NCI-H82 treated with DMSO at 0.1 percent for 48 hours (cell line): ENCODE measurements at regions not wholly inside any gene's neighbourhood (a gene's known extent, or its start where the extent isn't known, plus 50 kb on each side); places are given as distances from the start of the nearest gene placed in this dataset.
"Not testable (repeated sequence)": the region's sequence is repeated elsewhere in the genome, so short reads cannot be mapped to it uniquely, and the experiment has no call there.

Source experiments
- DNase-seq: peaks from one replicate; lab custom pipeline; 2025; ENCODE audit not compliant: unreplicated experiment; lab: John Stamatoyannopoulos, UW

DNA sequence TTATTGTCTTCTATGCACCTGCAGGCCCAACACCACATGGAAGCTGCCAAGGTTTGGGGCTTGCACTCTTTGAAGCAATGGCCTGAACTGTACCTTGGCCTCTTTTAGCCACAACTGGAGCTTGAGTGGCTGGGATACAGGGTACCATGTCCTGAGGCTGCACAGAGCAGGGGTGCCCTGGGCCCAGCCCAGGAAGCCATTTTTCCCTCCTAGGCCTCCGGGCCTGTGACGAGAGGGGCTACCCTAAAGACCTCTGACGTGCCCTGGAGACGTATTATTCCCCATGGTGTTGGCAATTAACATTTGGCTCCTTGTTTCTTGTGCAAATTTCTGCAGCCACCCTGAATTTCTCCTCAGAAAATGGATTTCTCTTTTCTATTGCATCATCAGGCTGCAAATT is 519.9 kb upstream of the MAGEB18 start:
- DNase-seq = no peak

DNA sequence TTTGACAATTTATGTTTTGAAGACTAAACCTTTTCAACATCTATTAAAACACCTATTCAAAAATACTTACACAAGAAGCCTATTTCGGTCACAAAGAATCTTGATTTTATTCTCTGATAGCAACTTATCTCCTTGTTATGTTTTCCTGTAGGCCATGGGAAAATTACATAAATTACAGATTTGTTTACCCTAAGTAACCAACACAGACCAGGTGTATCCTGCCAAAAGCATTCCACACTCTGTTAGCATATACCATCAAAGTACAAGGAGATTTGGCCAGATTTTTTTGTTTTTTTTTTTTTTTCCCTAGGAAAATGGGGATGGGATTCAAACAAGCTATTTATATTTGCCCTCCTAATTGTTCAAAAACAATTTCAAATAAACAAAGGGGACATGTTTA is 497.9 kb upstream of the MAGEB18 start:
- DNase-seq = no peak

DNA sequence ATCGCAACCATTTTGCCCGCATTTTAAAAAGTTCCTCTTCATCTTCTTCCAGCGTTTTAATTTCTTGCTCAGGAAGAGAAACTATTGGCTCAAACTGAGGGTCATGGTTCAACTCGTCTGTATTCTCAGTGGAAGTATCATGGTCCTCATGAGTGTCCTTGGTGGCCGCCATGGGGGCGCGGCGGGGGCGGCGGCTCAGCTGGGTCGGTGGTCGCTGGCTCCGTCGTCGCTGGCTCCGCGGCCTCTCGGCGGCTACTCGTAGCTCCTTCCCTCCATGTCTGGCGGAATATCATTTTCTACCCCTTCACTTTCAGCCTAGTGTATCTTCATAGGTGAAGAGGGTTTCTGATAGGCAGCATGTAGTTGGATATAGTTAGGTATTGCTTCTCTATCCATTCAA is 492.0 kb upstream of the MAGEB18 start:
- no peak for DNase-seq

DNA sequence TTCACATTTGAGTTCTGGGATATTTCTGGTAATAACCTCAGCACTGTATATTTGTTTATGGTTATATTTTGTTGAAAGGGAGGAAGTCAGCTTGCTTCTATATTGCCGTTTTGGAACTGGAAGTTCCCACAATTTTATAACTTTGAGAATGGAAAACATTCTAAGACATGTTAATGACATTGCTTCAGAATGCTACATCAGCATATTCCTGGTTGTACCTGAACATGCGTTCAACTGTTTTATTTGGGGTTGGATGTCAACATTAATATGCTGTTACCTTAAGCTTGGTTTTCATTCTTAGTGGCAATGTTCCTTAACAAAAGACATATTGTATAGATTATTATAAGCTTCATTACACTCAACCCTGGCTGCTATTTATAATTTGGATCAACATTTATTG is 489.4 kb upstream of the MAGEB18 start:
- no peak for DNase-seq

DNA sequence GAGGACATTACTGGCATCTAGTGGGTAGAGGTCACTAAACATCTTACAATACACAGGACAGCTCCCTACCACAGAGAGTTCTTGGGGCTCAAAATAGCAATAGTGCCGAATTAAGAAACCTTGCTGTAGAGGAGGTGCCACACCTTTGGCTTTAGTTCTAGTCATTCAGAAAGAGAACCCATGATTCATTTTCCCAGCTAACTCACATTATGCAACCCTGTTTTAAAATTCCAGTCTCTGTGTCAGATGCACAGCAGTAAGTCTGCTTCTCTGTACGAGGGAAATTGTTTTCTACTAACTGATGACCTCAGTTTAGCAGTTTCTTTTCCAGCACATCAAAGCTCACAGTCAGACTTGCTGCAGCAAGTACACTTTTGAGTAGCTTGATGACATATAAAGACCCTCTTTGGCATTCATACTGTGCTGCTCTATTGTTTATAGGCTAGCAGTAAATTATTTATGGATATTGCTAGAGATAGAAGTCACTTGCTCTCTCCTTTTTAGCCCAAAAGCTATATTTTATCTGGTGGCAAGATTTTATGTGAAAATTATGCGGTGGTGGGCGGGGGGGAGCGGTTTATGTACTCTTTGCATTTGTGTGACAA is 487.8 kb upstream of the MAGEB18 start:
- DNase-seq = no peak

DNA sequence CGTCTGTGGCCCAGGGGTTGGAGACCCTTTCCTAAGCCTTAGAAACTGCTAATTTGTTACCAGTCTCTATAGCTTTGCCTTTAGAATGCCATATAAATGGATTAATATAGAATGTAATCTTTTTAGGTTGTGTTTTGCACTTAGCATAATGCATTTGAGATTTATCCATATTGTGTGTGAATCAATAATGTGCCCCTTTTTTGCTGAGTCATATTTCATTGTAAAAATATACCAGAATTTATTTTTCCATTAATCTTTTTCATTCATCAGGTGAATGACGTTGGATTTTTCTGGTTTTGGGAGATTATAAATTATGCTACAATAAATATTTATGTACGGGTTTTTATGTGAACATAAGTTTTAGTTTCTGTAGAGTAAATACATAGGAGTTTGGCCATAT is 478.8 kb upstream of the MAGEB18 start:
- no peak for DNase-seq

DNA sequence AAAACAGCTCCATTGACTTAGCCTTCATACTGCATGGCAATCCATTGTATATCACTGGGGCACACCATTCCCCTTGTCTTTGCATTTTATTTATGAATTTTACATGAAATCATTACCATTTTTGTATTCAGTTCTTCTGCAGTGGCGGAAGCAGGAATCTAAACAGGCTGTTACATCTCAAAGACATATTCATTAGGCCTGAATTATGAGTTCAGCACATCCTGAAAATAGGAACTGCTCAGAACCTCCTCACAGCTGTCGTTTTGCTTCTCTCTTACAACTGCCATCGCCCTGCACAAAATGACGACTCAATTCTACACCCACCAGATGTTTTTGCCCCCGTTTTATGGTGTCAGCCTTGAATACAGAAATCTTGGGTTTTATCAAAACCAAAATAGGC is 474.4 kb upstream of the MAGEB18 start:
- DNase-seq = no peak

DNA sequence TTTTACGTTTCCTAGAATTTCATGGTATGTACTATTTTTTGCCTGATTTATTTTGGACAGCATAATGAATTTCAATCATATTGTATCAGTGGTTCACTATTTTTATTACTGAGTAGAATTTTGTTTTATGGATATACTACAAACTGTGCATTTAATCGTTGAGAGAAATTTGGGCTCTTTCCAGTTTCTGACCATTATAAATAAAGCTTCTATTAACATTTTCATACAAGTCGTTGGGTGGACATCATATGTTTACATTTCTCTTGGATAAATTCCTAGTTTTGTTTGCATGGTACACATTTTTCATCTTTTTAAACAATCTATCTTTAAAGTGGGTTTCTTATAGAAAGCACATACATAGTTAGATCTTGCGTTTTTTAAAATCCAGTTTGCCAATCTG is 472.7 kb upstream of the MAGEB18 start:
- no peak for DNase-seq

DNA sequence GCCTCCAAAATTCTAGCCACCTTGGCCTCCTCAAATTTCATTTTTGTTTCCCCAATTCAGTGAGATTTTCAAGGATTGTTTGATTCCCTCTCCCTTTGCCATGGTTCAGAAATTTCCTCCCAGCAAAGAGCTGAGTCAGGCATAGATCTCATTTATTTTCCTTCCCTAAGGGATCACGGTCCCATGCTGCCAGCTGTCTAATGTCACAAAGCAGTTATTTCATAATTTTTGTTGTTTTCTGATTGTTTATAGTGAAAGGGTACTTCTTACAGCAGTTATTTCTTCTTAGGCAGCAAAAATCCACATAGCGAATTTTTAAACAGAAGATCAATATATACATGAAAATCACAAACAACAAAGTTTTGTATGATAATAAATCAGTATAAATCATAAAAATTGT is 470.5 kb upstream of the MAGEB18 start:
- no peak for DNase-seq

DNA sequence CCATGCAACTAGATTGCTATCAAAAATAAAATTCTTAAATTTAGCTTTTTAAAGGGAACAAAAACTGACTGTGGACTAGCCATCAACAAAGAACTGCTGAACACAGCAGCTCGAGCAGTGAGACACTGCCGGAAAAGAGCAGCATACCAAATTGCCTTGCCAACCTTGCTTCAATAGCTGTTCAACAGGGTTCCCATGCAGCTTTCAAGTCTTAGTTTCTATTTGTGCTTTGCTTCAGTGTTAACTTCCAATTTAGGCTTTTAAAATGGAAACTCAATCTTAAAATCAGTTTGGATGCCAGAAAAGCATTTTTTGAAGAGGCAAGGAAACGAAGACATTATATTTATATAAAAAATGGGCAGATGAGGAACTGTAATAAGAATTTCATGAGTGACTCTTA is 463.4 kb upstream of the MAGEB18 start:
- no peak for DNase-seq

DNA sequence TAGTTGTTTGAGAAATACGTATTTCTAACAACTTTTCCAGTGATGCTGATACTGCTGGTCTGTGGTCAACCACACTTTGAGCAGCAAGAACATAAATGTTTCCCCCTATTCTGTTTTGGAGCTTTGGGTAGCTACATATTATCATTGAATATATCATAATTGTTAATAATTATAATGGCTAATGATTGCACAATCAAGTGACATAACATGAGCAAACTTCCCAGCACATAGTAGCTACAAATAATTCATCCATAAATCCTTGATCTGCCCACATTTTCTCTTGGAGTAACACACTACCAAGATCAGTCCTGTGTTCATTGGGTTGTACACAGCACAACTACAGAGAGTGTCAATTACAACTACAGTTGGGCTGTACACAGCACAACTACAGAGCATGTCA is 436.3 kb upstream of the MAGEB18 start:
- DNase-seq = no peak

DNA sequence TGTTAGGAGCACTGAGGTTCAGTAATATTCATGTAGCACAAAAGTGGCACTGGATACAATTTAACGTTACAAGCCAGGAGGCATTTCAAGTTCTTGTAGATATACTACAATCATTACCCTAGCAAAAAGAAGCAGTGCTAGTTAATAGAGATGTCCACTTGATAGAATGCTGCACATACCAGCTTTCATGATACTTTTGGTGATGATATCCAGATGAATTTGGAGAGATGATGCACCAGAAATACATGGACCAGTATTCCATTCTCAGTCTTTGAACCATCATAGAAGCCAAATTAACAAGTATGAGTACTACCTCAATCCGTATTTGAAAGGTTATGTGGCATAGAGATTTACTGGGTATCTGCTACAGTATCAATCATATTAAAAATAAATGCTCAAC is 421.0 kb upstream of the MAGEB18 start:
- no peak for DNase-seq

DNA sequence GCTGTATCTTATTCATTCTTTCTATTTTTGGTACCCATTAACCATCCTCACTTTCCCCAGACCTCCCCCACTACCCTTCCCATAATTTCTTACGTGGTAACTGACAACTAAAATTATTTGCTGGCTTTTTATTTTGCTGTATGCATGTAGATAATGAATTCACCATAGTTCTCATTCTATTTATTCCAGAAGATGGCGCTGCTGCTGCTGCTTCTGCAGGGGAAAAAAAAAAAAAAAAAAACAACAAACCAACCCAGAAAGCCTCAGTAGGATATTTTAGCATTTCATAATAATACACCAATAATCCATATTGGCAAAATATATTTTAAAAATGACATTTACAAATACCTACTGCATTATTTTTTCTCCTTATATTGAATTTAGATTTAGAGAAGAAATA is 416.6 kb upstream of the MAGEB18 start:
- DNase-seq = no peak

DNA sequence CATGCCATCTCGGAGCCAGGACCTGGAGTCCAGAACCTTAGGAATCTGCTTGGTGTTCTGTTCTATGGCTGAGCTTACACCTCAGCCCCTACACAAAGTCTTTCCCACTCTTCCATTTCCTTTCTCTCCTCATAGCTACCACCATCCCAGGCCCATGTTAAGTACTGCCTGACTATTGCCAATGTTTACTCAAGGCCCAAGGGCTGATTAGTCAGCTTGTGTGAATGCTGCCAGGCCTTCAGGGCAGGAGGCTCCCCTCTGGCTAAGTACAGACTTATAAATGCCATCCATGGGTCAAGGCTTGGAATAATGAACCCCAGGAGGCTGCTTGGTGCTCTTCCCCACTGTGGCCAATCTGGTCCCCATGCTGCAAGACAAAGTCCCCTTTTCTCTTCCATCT is 411.6 kb upstream of the MAGEB18 start:
- no peak for DNase-seq

DNA sequence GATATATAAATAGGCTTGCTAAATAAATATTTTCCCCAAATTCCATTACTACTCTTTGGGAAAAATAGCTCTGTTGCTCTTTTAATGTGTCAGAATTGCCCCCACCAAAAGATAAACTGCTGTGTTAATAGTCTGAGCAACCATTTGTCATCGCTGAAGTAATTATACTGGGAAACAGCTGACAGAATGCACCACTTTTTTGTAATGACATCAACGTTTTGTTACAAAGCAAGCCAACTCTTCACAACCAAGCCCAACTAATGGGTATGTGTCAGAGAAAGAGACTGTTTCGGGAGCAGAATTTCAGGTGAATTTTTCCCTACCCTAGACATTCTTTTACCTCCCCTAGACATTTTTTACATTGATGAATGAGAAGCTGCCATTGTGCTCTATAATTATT is 405.0 kb upstream of the MAGEB18 start:
- DNase-seq = no peak

DNA sequence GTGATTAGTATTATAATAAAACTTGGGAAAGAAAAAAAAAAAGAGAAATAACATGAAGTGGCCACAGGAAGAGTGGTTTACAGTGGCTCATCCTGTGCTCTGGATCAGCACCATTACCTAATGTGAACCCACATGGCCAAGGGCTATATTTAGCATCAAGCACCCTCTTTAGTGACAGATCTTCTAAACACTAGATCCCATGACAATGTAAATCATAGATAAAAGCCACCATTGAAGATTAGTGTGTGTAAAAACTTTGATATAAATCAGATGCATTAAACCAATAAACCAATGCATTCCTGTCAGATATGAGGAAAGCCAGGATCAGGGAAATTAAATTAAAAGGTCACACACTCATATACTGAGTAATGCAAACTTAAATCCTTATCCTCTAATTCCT is 400.6 kb upstream of the MAGEB18 start:
- DNase-seq = no peak

DNA sequence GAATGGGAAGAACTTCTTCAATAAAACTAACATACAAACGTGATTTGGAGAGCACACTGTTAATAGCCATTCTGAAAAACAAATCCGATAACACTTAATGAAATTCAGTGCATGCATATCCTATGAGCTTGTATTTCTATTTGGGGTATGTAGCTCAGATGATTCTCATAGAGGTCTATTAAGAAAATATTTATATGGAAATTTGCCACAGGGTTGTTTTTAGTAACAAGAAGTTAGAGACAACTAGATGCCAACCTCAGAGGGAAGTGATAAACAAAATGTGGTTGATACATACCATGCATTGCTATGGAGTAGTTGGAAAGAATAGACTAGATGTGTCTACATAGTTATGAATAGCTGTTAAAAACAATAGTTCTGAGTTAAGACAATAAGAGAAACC is 395.8 kb upstream of the MAGEB18 start:
- no peak for DNase-seq

DNA sequence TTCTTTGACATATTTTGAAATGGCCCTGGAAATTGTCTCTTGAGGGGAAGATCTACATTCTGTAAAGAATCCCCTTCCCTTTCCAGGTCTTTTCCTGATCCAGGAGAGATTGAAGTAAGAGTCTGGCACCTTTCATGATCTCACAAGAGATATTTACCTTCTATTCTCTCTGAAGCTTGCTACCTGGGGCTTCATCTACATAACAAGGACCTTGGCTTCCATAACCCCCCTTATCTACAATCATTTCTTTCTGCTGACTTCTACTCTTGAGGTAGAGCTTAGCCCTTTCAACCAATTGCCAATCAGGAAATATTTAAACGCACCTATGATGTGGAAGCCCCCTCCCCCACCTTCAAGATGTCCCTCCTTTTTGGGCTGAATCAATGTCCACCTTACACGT is 383.7 kb upstream of the MAGEB18 start:
- no peak for DNase-seq

DNA sequence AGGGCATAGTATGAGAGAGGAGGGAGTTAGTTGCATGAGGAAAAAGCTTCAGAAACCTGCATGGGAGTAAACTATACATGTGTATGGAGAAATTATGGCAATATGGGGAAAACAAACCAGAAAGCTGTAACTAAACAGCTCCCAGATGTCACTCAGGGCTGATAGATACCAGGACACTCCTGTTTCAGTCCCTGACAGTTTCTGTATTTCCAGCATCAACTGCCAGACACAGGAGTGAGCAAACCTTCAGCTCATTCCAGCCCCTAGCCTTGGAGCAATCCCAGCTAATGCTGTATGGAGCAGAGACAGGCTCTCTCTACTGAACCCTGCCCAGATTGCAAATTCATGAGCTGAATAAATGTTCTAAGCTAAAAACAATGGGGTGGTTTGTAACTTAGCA is 382.9 kb upstream of the MAGEB18 start:
- no peak for DNase-seq

DNA sequence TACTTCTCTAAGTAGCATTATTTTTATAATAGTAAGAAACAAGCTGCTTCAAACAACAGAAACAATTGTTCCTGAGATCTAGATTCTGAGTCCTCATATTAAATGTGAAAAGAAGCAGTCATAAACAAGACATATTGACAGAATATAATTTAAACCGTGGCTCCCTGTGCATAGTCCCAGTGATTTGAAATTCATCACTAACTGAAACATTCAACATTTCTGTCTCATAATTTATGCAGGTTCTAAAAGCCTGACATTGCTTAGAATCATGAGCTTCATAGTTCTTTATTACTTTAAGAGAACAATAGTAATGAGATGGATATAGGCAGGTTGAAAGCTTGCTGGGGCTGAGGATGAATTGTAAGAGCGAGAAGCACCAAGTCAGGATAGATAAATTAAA is 375.5 kb upstream of the MAGEB18 start:
- no peak for DNase-seq

DNA sequence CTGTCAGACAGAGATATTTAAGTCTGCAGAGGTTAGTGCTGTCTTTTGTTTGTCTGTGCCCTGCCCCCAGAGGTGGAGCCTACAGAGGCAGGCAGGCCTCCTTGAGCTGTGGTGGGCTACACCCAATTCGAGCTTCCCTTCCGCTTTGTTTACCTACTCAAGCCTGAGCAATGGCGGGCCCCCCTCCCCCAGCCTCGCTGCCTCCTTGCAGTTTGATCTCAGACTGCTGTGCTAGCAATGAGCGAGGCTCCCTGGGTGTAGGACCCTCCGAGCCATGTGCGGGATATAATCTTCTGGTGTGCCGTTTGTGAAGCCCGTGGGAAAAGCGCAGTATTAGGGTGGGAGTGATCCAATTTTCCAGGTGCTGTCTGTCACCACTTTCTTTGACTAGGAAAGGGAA is 366.3 kb upstream of the MAGEB18 start:
- not testable (repeated sequence) for DNase-seq

DNA sequence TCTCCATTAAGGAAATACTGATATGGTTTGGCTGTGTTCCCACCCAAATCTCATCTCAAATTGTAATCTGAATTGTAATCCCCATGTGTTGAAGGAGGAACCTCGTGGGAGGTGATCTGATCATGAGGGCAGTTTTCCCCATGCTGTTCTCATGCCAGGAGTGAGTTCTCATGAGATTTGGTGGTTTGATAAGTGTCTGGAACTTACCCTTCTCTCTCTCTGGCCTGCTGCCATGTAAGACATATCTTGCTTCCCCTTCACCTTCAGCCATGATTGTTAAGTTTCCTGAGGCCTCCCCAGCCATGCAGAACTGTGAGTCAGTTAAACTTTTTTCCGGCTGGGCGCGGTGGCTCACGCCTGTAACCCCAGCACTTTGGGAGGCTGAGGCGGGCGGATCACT is 340.3 kb upstream of the MAGEB18 start:
- not testable (repeated sequence) for DNase-seq

DNA sequence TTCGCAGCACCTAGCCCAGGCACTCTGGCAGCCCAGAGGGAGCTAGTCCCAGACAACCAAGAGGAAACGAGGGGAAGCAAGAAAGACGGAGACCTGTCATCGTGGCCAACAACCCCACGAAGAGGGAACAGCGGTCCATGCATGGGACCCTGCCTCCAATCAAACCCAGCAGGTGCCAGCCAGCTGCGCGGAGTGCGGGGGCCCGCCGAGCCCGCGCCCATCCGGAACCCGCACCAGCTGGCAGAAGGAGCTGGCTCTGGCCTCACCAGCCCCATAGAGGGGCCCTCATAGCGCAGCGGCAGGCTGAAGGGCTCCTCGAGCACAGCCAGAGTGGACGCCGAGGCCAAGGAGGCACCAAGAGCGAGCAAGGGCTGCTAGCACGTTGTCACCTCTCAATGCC is 332.4 kb upstream of the MAGEB18 start:
- DNase-seq = no peak

DNA sequence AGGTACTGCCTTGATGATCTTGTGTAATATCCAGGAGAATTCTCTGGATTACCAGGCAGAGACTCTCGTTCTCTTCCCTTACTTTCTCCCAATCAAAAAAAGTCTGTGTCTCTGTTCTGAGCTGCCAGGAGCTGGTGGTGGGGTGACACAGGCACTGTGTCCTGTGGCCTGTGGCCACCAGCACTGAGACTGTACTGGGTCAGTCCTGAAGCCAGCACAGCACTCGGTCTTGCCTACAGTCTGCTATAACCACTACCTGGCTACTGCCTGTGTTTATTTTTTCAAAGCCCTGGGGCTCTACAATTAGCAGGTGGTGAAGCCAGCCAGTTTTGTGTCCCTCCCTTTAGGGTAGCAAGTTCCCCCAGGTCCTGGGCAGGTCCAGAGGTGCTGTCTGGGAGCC is 331.1 kb upstream of the MAGEB18 start:
- no peak for DNase-seq
